HL-60 (cell line): ENCODE measurements at regions not wholly inside any gene's neighbourhood (a gene's known extent, or its start where the extent isn't known, plus 50 kb on each side); places are given as distances from the start of the nearest gene placed in this dataset.

Experiments
- DNase-seq, 2 experiments: peaks; one replicate each; pipeline ENCODE4 v3.0.0-alpha.2; 2010 to 2020; ENCODE audit warnings: low read depth in 1 of 2, low spot score in 1 of 2
- H3K27ac ChIP-seq: fragments of 250-450 bp; sonication (Bioruptor Pico); replicated peaks from 2 replicates; pipeline ENCODE4 v1.5.1; 2020; ENCODE audit warnings: mild to moderate bottlenecking, moderate library complexity
- H3K27me3 ChIP-seq: fragments of 250-450 bp; sonication (Bioruptor Pico); 2 replicates; pipeline ENCODE4 v1.5.1; 2021; ENCODE audit warnings: mild to moderate bottlenecking, moderate library complexity; ENCODE audit not compliant: insufficient read depth, poor library complexity, severe bottlenecking
- H3K4me3 ChIP-seq: replicated peaks from 2 replicates; pipeline ENCODE4 v1.5.1; 2011; ENCODE audit warnings: mild to moderate bottlenecking, control low read depth, low read length; ENCODE audit not compliant: insufficient read depth
- CTCF ChIP-seq: IDR thresholded peaks from one replicate; pipeline ENCODE4 v1.5.1; 2011; ENCODE audit warnings: low read length, control low read depth, inconsistent platforms; ENCODE audit not compliant: insufficient read depth
- GABPA ChIP-seq: IDR thresholded peaks from 2 replicates; pipeline ENCODE4 v1.6.1; 2012; ENCODE audit warnings: low read depth
- POLR2AphosphoS5 ChIP-seq: IDR thresholded peaks from 2 replicates; pipeline ENCODE4 v1.6.1; 2012; ENCODE audit warnings: low read depth
- REST ChIP-seq: IDR thresholded peaks from 2 replicates; pipeline ENCODE4 v1.6.1; 2012; ENCODE audit warnings: low read depth; ENCODE audit not compliant: insufficient replicate concordance
- SPI1 ChIP-seq: IDR thresholded peaks from 2 replicates; pipeline ENCODE4 v1.6.1; 2012; ENCODE audit warnings: low read depth, mild to moderate bottlenecking, borderline replicate concordance

- no peak overlapping the region for H3K27ac ChIP-seq
- TF ChIP-seq CTCF (no peak), REST (no peak), GABPA (no peak), SPI1 (no peak), POLR2AphosphoS5 (no peak)
- no peaks in the 10 kb centered on the region for H3K27me3 ChIP-seq
- no peak for DNase-seq
- H3K4me3 ChIP-seq: no peak overlapping the region
Measured at GRCh38 chr7:114107522-114107921, 188.7 kb upstream of the PPP1R3A start.

- H3K4me3 ChIP-seq: no peak overlapping the region
- no peak for TF ChIP-seq GABPA
- TF ChIP-seq POLR2AphosphoS5: no peak
- no peak for TF ChIP-seq CTCF
- no peak for DNase-seq
- no peaks in the 10 kb centered on the region for H3K27me3 ChIP-seq
- no peak overlapping the region for H3K27ac ChIP-seq
Measured at GRCh38 chr7:114104035-114104434, 185.2 kb upstream of the PPP1R3A start.

- H3K27ac ChIP-seq: no peak overlapping the region
- no peak for DNase-seq
- TF ChIP-seq GABPA (no peak), CTCF (no peak), SPI1 (no peak), POLR2AphosphoS5 (no peak)
- no peaks in the 10 kb centered on the region for H3K27me3 ChIP-seq
- H3K4me3 ChIP-seq: no peak overlapping the region
Measured at GRCh38 chr7:114102996-114103395, 184.2 kb upstream of the PPP1R3A start.

- no peak for TF ChIP-seq GABPA
- TF ChIP-seq SPI1: no peak
- TF ChIP-seq POLR2AphosphoS5: no peak
- TF ChIP-seq REST: no peak
- TF ChIP-seq CTCF: no peak
- Histone ChIP-seq H3K27me3 (no peaks in the 10 kb centered on the region), H3K27ac (no peak overlapping the region), H3K4me3 (no peak overlapping the region)
- no peak for DNase-seq
Measured at GRCh38 chr7:114102131-114102530, 183.3 kb upstream of the PPP1R3A start.
